GM23248 (cell line): ENCODE measurements at regions not wholly inside any gene's neighbourhood (a gene's known extent, or its start where the extent isn't known, plus 50 kb on each side); places are given as distances from the start of the nearest gene placed in this dataset.

Experiments used
- DNase-seq: peaks from one replicate; pipeline ENCODE4 v3.0.0-alpha.2; 2015
- H2AFZ ChIP-seq: fragments of 200-600 bp; sonication (generic); 2 replicates; pipeline ENCODE4 v1.6.1; 2016; ENCODE audit warnings: antibody characterized with exemption
- H3F3A ChIP-seq: fragments of 200-600 bp; sonication (generic); 2 replicates; pipeline ENCODE4 v1.6.1; 2016; ENCODE audit warnings: mild to moderate bottlenecking, antibody characterized with exemption, mixed run types; ENCODE audit not compliant: insufficient read depth
- H3K27ac ChIP-seq: fragments of 200-600 bp; sonication (generic); 2 replicates; pipeline ENCODE4 v1.5.1; 2016; ENCODE audit warnings: mild to moderate bottlenecking
- H3K27me3 ChIP-seq: fragments of 200-600 bp; sonication (generic); replicated peaks from 2 replicates; pipeline ENCODE4 v1.6.1; 2016; ENCODE audit warnings: mild to moderate bottlenecking; ENCODE audit not compliant: insufficient read depth
- H3K36me3 ChIP-seq: fragments of 200-600 bp; sonication (generic); 2 replicates; pipeline ENCODE4 v1.6.1; 2016; ENCODE audit warnings: low read depth, mild to moderate bottlenecking
- H3K4me1 ChIP-seq: fragments of 200-600 bp; sonication (generic); 2 replicates; pipeline ENCODE4 v1.6.1; 2016; ENCODE audit warnings: mild to moderate bottlenecking; ENCODE audit not compliant: insufficient read depth
- H3K4me2 ChIP-seq: fragments of 200-600 bp; sonication (generic); one replicate; pipeline ENCODE4 v1.6.1; 2016; ENCODE audit warnings: mild to moderate bottlenecking; ENCODE audit not compliant: unreplicated experiment
- H3K4me3 ChIP-seq: fragments of 200-600 bp; sonication (generic); 2 replicates; pipeline ENCODE4 v1.5.1; 2016; ENCODE audit warnings: mild to moderate bottlenecking
- H3K79me2 ChIP-seq: fragments of 200-600 bp; sonication (generic); 2 replicates; pipeline ENCODE4 v1.6.1; 2016; ENCODE audit warnings: mild to moderate bottlenecking; ENCODE audit not compliant: insufficient read depth
- H3K9ac ChIP-seq: fragments of 200-600 bp; sonication (generic); 2 replicates; pipeline ENCODE4 v1.6.1; 2016; ENCODE audit warnings: mild to moderate bottlenecking
- H3K9me2 ChIP-seq: fragments of 200-600 bp; sonication (generic); 2 replicates; pipeline ENCODE4 v1.6.1; 2016; ENCODE audit warnings: mixed run types, mild to moderate bottlenecking, moderate library complexity; ENCODE audit not compliant: insufficient read depth
- H3K9me3 ChIP-seq: fragments of 200-600 bp; sonication (generic); one replicate; pipeline ENCODE4 v1.6.1; 2017; ENCODE audit warnings: low read depth
- H4K20me1 ChIP-seq: fragments of 200-600 bp; sonication (generic); 2 replicates; pipeline ENCODE4 v1.6.0; 2016; ENCODE audit not compliant: insufficient read depth
- EZH2 ChIP-seq: fragments of 200-600 bp; sonication (generic); IDR thresholded peaks from 2 replicates; pipeline ENCODE4 v1.6.1; 2018; ENCODE audit warnings: antibody characterized with exemption, mild to moderate bottlenecking; ENCODE audit not compliant: insufficient read depth, poor library complexity, severe bottlenecking
- EZH2phosphoT487 ChIP-seq: fragments of 200-600 bp; sonication (generic); IDR thresholded peaks from 2 replicates; pipeline ENCODE4 v1.6.1; 2018; ENCODE audit warnings: antibody characterized with exemption, moderate library complexity, mild to moderate bottlenecking, low read depth; ENCODE audit not compliant: insufficient read depth
- WGBS, 2 experiments: methylation state at CpG; one replicate each; pipeline ENCODE4 v1.1.6; 2015 to 2017; ENCODE audit warnings: low lambda C conversion rate in 2 of 2, low coverage in 1 of 2; ENCODE audit errors: missing lambda C conversion rate in 2 of 2; 5-methylcytosine and 5-hydroxymethylcytosine counted together
- in situ Hi-C: fragments of 300-500 bp; cut with MboI; formaldehyde crosslinking; loops from 2 replicates; pipeline ENCODE4 v1.15.0; 2020

DNA sequence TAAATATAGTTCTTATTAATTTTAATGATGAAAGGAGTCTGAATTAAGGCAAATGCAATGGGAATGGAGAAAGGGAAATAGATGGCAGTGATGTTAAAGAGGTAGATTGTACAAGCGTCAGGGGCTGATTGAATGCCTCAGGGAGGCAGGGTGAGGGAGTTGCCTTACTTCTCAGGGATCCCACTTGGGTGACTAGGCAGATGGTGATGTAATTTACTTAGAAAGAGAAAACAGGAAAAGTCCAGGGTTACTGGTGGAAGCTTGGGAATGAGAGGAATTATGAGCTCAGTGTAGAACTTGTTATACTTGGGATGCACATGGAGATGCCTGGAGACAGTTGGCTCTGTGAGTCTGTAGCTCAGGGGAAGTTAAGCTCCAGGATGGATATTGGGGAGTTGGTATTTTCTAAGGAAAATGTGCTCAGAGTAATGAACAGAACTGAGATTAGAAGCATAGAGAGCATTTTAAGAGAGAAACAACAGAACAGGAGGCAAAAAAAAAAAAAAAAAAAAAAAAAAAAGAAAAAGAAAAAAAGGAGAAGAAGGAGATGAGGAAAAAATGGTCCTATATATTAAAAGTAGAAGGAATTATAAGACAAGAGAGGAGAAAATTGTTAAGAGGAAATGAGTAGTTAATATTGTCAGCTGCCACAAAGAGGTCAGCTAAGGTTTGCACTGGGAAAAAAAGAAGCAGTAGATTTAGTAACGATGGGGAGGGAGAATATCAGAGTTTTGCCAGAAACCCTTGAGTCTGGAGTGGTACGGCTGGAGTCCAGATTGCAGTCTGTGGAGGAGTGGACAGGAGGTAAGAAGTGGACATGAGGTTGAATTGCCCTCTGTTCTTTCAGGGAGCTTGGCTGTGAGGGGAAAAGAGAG lies 88.0 kb upstream of the ELL2 start:
- Histone ChIP-seq H3K9me2 (no peaks in the 10 kb centered on the region), H3K4me3 (peak overlapping the region; percentile 55), H3K9ac (peak overlapping the region; percentile 35), H3F3A (peaks cover 14% of the 10 kb centered on the region), H3K4me2 (peak overlapping the region; percentile 62), H2AFZ (peak overlapping the region; percentile 61), H4K20me1 (no peaks in the 10 kb centered on the region), H3K27ac (peak overlapping the region; percentile 66), H3K36me3 (no peaks in the 10 kb centered on the region), H3K27me3 (no peaks in the 10 kb centered on the region), H3K9me3 (no peaks in the 10 kb centered on the region), H3K4me1 (peaks cover 38% of the 10 kb centered on the region), H3K79me2 (peaks cover 12% of the 10 kb centered on the region)
- WGBS, 2 experiments = 26 to 29% methylated on average over 3 of the region's 3 CpGs
- TF ChIP-seq EZH2 (no peak), EZH2phosphoT487 (no peak)
- peak; percentile 82 for DNase-seq
- in situ Hi-C loops = no loop called here

DNA sequence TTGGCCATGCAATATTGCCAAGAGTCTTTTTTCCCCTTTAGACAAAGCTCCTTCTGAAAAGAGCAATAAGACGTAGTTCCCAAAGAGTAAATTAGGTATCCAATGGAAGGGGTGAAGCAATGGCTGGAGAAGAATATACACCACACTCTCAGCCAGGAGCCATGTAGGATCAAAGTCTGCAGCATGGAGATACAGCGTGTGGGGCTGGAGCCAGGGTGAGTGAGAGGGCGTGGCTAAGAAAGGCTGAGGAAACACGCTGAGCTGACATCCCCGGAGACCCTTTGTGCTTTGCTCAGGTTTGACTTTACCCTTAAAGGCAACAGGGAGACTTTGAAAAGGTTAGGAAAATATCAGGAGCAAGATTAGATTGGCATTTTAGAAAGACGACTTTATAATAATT lies 87.1 kb upstream of the ELL2 start:
- Histone ChIP-seq H2AFZ (no peak overlapping the region), H4K20me1 (no peaks in the 10 kb centered on the region), H3F3A (peaks cover 14% of the 10 kb centered on the region), H3K4me1 (peaks cover 38% of the 10 kb centered on the region), H3K79me2 (peaks cover 12% of the 10 kb centered on the region), H3K27me3 (no peaks in the 10 kb centered on the region), H3K9ac (no peak overlapping the region), H3K27ac (peak overlapping the region; percentile 66; the same call in 1 of the 2 replicates), H3K36me3 (no peaks in the 10 kb centered on the region), H3K4me3 (no peak overlapping the region), H3K9me2 (no peaks in the 10 kb centered on the region), H3K9me3 (no peaks in the 10 kb centered on the region), H3K4me2 (peak overlapping the region; percentile 62)
- TF ChIP-seq EZH2phosphoT487 (no peak), EZH2 (no peak)
- in situ Hi-C loops = no loop called here
- 54 to 59% methylated on average over 6 of the region's 6 CpGs for WGBS, 2 experiments
- no peak for DNase-seq

DNA sequence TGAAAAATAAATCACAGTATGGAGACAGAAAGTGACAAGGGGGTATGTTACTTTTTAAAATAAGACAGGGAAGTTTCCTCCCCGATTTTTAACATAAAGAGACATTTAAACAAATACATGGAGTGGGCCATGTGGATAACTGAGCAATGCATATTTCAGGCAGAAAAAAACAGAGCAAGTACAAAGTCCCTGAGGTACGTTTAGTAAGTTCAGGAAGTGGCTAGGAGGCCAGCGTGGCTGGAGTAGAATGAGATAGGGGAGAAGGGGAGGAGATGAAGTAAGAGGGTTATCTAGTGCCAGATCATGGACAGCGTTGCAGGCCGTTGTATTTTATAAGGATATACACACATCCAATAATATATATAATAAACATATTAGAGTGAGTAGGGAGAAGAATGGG lies 84.2 kb upstream of the ELL2 start:
- H3K9me3 ChIP-seq = no peaks in the 10 kb centered on the region
- H4K20me1 ChIP-seq = no peaks in the 10 kb centered on the region
- no peaks in the 10 kb centered on the region for H3K9me2 ChIP-seq
- DNase-seq = no peak
- TF ChIP-seq EZH2 (no peak), EZH2phosphoT487 (no peak)
- no peak overlapping the region for H2AFZ ChIP-seq
- WGBS, 2 experiments = 90 to 94% methylated on average over 5 of the region's 5 CpGs
- peaks cover 28% of the 10 kb centered on the region for H3K4me1 ChIP-seq
- H3K79me2 ChIP-seq = peaks cover 5% of the 10 kb centered on the region
- H3K4me3 ChIP-seq = no peak overlapping the region
- H3K36me3 ChIP-seq = no peaks in the 10 kb centered on the region
- H3K4me2 ChIP-seq = no peak overlapping the region
- in situ Hi-C loops = no loop called here
- no peaks in the 10 kb centered on the region for H3K27me3 ChIP-seq
- no peak overlapping the region for H3K27ac ChIP-seq
- no peak overlapping the region for H3K9ac ChIP-seq
- H3F3A ChIP-seq = peaks cover 14% of the 10 kb centered on the region

DNA sequence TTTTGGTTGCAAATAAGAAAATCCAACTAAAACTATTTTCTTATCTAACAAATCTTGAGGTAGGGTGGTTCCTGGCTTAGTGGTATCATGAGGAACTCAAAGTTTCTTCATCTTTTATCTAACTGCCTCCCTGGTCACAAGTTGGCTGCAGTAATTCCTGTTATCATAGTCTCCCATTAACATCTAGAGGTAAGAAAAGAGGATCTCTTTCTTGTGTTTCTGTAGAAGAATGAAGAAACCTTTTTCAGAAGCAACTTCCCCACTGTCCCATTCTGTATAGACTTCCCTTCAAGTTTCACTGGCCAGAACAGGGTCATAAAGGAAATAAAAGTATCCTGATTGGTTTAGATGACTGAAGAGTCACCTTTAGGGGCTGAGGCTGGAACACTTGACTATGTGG lies 81.8 kb upstream of the ELL2 start:
- no peaks in the 10 kb centered on the region for H3F3A ChIP-seq
- H3K9ac ChIP-seq = no peak overlapping the region
- no peak overlapping the region for H3K4me3 ChIP-seq
- H3K4me1 ChIP-seq = peaks cover 3% of the 10 kb centered on the region; the same call in 1 of the 2 replicates
- no peaks in the 10 kb centered on the region for H3K9me2 ChIP-seq
- no peaks in the 10 kb centered on the region for H3K27me3 ChIP-seq
- H3K79me2 ChIP-seq = no peaks in the 10 kb centered on the region
- no peak overlapping the region for H3K4me2 ChIP-seq
- H3K27ac ChIP-seq = no peak overlapping the region
- no peak overlapping the region for H2AFZ ChIP-seq
- TF ChIP-seq EZH2 = no peak
- no peaks in the 10 kb centered on the region for H3K36me3 ChIP-seq
- H4K20me1 ChIP-seq = no peaks in the 10 kb centered on the region
- in situ Hi-C loops = no loop called here
- DNase-seq = no peak
- H3K9me3 ChIP-seq = no peaks in the 10 kb centered on the region
